HS-27A (cell line): ENCODE measurements at regions not wholly inside any gene's neighbourhood (a gene's known extent, or its start where the extent isn't known, plus 50 kb on each side); places are given as distances from the start of the nearest gene placed in this dataset.
"Not testable (repeated sequence)": the region's sequence is repeated elsewhere in the genome, so short reads cannot be mapped to it uniquely, and the experiment has no call there.

Experiments used
- DNase-seq: peaks from one replicate; pipeline ENCODE4 v3.0.0-alpha.2; 2012; ENCODE audit warnings: low read depth, missing footprints

DNA sequence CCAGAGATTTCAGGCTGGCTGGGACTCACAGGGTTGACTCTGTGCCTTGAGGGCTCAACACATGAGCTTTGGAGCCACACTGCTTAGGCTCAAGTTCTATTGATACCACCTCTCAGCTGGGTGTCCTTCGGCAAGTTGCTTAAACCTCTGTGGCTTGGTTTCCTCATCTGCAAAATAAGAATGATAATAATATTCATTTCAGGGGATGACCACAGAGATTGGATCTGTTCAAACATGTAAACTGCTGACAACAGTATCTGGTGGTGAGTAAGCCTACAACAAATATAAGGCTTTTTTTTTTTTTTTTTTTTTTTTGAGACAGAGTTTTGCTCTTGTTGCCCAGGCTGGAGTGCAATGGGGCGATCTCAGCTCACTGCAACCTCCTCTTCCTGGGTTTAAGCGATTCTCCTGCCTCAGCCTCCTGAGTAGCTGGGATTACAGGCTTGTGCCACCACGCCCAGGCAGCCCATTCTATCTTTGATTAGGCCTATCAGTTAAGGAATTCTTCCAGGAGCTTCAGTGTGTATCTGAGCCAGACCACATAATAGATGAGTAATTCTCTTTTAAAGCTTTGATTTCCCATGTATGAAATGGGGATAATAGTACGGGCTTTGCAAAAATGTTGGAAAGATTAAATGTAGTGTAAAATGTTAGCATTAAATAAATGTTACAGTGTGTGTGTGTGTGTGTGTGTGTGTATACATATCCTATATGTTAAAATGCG, 437.6 kb downstream of the PRDM2 start:
- no peak for DNase-seq

- DNase-seq, result no peak
Measured at GRCh38 chr1:14138135-14138506, 438.1 kb downstream of the PRDM2 start.

DNA sequence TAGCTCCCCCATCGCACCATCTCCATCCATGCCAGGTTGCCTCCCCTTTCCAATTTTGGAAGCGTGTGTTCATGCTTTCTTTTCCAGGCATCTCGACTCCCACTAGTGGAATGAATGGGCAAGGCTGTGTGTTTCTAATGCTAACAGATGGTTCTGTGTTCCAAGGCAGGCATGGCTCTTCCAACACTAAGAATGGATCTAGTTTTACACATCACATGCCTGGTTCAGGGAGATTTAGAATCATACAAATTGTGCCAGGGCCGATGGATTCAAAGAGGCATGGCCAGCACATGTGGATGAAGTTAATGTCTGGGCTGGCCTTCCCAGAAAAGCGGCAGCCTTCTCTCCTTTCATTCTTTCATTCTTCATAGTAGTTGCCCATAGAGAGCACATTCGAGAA, 438.7 kb downstream of the PRDM2 start:
- DNase-seq, result no peak

DNA sequence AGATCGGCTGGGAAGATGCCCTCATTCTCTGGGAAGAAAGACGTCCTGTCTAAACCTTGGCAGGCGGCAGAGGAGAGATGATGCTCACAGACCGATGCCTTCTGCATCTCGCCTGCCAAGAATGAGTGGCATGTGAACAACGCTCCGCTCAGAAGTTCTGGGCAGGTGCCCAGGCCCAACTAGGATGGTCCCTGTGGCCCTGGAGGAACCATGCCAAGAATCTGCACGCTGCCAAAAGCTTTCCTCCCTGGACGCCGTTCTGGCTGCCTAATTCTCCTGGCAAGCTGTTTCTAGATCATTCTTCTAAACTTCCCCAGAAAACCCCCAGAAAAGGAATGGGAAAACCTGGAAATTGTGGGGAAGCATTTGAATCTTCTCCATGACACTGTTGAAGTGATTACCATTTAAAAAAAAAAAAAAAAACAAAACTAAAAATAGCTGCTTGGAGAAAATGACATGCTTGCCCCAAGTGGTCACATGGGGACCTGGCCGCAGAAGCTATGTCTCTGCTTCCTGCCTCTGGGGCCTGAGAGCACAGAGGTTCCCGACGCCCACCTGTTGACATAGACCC, 440.9 kb downstream of the PRDM2 start:
- peak; percentile 52 for DNase-seq

DNA sequence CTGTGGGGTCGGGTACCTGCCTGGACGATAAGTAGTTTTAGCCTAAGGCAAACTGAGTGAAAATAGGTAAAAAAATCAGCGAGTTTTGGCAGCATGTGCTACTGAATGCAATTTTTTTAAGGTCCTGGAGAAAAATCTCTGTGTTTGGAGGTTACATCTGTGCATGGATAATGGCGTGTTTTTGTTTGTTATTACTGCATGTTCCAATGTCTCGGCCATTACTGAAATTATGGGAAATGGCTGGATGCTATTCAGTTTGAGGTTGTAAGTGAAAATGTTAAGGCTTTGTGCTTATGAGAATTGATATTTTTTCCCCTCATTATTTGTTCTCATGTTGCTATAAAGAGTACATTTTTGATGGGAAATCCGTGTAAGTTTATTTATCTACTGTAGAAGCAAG, 441.7 kb downstream of the PRDM2 start:
- no peak for DNase-seq

DNA sequence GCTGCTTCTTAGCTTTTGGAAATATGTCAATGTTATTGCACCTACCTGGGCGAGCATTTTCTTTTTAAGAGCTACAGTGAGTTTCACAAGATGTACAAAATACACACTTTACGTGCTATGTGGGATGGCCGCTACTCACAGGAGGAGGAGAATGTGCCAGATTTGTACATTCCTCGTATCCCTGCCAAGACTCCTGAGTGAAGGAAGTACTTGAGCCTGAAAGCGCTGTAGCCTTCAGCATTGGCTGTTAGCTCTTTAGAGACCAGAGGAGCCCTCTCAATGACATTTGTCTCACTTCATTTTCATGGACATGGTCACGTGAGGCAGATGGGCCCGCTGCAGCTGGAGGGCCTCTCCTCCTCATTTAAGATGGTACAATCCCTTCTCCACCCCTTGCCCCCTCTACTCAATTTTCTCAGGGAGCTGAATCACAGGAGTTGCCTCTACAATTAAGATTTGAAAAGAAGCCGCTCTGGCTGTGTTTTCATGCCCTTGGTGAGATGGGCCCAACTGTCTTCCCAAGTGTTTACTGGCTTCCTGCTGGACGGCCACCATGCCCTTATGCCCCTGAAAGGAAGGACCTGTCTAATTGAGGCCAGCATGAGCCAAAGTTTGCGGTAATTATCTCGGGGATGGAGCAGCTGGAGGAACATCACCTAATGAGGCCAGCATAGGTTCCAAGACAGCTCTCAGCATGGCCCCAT, 442.6 kb downstream of the PRDM2 start:
- no peak for DNase-seq

- DNase-seq, result no peak
Measured at GRCh38 chr1:14143777-14144176, 443.8 kb downstream of the PRDM2 start.

DNA sequence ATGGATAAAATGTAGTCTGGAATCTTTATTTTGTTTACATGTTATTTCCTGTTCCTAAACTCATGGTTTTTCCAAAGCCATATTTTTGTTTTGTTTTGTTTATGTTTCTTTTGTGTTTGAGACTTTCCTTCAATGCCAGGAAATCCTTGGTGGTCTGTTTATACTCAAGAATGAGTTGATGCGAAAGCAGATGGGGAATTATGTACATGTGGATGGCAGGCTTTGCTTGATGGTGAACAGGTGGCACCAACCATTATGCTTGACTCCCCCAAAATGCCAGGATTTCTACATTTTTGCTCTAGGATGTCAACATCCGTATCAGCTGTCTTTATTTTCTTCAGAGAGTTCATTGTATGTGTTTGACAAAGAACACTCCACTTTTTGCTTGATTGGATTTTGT, 448.5 kb downstream of the PRDM2 start:
- no peak for DNase-seq

GRCh38 chr1:14149431-14149830, 449.1 kb upstream of the KAZN start:
- no peak for DNase-seq

DNA sequence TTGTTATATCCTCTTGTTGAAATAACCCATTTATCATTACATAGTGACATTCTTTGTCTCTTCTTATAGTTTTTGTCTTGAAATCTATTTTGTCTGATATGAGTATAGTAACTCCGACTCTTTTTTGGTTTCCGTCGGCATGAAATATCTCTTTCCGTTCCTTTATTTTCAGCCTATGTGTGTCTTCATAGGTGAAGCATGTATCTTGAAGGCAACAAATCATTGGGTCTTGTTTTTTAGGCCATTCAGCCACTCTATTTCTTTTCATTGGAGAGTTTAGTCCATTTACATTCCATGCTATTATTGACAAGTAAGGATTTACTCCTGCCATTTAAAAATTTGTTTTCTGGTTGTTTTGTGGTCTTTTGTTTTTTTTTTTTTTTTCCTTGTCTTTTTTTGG, 441.9 kb upstream of the KAZN start:
- DNase-seq, result no peak

DNA sequence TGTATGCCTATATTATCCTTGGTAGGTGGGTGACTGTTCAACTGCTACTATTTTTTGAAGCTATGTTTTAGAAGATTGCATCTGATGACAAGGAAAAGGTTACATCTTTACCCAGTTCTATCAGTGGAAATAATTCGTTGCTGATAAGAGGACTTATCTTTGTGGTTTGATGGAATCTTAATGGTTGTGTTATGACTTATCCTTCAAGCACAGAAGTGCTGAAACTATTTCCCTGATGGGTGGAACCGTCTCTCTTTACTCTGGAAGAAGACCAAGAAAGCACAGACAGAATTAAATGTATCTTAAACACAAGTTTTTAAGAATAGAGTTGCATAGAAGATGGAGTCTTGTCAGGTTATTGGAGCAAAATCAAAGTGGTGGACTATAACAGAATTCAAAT, 437.7 kb upstream of the KAZN start:
- DNase-seq, result no peak

DNA sequence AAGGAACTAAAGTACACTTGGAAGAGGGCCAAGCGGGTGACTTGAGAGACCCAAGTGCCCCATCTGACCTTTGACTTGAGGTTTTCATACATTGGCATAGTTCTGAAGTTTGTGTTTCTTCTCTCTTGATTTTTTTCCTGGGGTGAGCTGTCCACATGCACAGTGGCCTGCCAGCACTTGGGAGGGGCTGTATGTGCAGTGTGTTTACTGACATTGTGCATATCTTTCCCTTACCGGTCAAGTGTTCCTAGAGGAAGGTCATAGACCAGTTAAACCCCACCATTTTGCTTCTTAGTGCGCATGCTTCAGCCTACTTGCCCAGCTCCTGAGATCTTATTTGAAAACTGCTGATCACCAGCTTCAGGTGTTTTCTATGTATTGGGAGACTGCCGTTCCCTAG, 435.2 kb upstream of the KAZN start:
- DNase-seq, result no peak

GRCh38 chr1:14165371-14165801, 433.1 kb upstream of the KAZN start:
- no peak for DNase-seq

GRCh38 chr1:14167884-14168283, 430.6 kb upstream of the KAZN start:
- no peak for DNase-seq

GRCh38 chr1:14168326-14169063, 430.0 kb upstream of the KAZN start:
- no peak for DNase-seq

- no peak for DNase-seq
Measured at GRCh38 chr1:14173598-14173997, 424.9 kb upstream of the KAZN start.

DNA sequence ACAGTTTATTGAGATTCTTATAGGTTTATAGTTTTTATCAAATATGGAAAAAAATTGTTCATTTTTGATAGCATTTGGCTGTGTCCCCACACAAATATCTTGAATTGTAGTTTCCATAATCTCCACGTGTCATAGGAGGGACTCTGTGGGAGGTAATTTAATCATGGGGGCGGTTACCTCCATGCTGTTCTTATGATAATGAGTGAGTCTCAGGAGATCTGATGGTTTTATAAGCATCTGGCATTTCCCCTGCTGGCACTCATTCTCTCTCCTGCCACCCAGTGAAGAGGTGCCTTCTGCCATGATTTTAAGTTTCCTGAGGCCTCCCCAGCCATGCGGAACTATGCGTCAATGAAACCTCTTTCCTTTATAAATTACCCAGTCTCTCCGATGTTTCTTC, 420.6 kb upstream of the KAZN start:
- not testable (repeated sequence) for DNase-seq

- no peak for DNase-seq
Measured at GRCh38 chr1:14180738-14181137, 417.7 kb upstream of the KAZN start.

- no peak for DNase-seq
Measured at GRCh38 chr1:14181191-14181795, 417.2 kb upstream of the KAZN start.

- DNase-seq, result no peak
Measured at GRCh38 chr1:14182856-14183255, 415.6 kb upstream of the KAZN start.

DNA sequence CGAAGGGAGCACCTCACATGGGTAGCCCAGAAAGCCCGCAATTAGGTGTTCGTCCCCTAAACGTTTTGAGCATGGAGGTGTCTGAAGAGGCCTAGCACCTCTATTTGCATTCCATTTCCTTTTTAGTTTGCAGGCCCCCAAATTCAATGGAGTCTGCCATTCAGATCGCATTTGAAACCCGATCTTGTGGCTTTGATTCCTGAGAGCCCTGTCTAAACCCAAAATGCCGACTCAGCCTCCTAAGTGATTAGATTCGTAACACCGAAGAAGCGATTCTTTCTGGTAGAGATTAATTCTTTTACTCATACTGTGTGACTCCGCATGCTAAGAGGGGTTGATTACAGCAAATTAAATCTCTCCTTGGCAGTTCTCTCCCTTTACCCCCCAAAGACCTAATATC, 415.2 kb upstream of the KAZN start:
- DNase-seq, result no peak

GRCh38 chr1:14184454-14184853, 414.0 kb upstream of the KAZN start:
- DNase-seq, result no peak
